ENCODE measurements at regions not wholly inside any gene's neighbourhood (a gene's known extent, or its start where the extent isn't known, plus 50 kb on each side); places are given as distances from the start of the nearest gene placed in this dataset.

DNA sequence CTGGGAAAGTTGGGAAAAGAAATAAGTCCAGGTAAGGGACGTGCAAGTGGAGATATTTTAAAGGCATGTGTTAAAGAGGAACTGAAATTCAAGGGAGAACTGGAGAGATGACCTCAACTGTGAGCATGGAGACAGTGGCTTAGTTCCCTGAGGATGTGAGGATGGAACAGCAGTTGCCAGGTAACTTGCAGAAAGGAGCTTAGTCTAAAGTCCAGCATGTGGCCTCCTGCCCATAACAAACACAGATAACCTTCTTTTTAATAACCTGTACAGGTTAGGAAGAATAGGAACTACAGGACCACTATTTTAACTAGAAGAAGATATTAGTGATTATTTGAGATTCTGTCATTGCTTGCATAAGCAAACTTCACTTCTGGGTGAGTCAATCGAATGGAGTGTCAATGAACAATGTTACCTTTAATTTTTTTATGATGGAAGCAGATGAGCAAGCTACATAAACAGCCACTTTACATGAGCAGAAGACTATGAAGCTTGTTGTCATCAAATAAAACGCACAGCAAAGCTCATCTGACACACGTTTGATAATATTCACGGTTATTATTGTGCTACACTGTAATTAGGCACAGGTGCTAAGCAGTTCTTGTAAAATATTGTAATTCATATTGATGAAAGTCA is 291.7 kb upstream of the DDHD1 start:
- TF ChIP-seq, protein P1, sequence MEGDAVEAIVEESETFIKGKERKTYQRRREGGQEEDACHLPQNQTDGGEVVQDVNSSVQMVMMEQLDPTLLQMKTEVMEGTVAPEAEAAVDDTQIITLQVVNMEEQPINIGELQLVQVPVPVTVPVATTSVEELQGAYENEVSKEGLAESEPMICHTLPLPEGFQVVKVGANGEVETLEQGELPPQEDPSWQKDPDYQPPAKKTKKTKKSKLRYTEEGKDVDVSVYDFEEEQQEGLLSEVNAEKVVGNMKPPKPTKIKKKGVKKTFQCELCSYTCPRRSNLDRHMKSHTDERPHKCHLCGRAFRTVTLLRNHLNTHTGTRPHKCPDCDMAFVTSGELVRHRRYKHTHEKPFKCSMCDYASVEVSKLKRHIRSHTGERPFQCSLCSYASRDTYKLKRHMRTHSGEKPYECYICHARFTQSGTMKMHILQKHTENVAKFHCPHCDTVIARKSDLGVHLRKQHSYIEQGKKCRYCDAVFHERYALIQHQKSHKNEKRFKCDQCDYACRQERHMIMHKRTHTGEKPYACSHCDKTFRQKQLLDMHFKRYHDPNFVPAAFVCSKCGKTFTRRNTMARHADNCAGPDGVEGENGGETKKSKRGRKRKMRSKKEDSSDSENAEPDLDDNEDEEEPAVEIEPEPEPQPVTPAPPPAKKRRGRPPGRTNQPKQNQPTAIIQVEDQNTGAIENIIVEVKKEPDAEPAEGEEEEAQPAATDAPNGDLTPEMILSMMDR (IDR thresholded peaks at IDR 0.05; ENCODE audit: borderline replicate concordance, extremely low read depth, low read length, poor library complexity, severe bottlenecking) = no peak
- no peak for TF ChIP-seq EZH2 (IDR thresholded peaks at IDR 0.05; ENCODE audit: borderline replicate concordance, low read depth, low read length, severe bottlenecking)

Measured in DND-41 (cell line).